Medulla oblongata (tissue), 1 donor: ENCODE measurements at regions not wholly inside any gene's neighbourhood (a gene's known extent, or its start where the extent isn't known, plus 50 kb on each side); places are given as distances from the start of the nearest gene placed in this dataset.
A peak's percentile ranks its signal among the peaks of the same experiment; 100 is the strongest.

Source experiments
- DNase-seq: peaks from one replicate; pipeline ENCODE4 v3.0.0-alpha.2; 2015; ENCODE audit errors: extremely low spot score

- peak; percentile 58 for DNase-seq
Measured at GRCh38 chr22:48223488-48224190, 1461.2 kb downstream of the TBC1D22A start.

- DNase-seq = no peak
Measured at GRCh38 chr22:48222742-48223487, 1460.5 kb downstream of the TBC1D22A start.

- DNase-seq = no peak
Measured at GRCh38 chr22:48218889-48219420, 1456.5 kb downstream of the TBC1D22A start.

- DNase-seq = no peak
Measured at GRCh38 chr22:48217596-48217995, 1455.1 kb downstream of the TBC1D22A start.

GRCh38 chr22:48212727-48213126 lies 1450.3 kb downstream of the TBC1D22A start:
- no peak for DNase-seq

- no peak for DNase-seq
Measured at GRCh38 chr22:48210812-48211211, 1448.4 kb downstream of the TBC1D22A start.

- DNase-seq = no peak
Measured at GRCh38 chr22:48210198-48210580, 1447.7 kb downstream of the TBC1D22A start.

GRCh38 chr22:48209473-48210197 lies 1447.2 kb downstream of the TBC1D22A start:
- DNase-seq = no peak

- no peak for DNase-seq
Measured at GRCh38 chr22:48208894-48209293, 1446.4 kb downstream of the TBC1D22A start.

- DNase-seq = no peak
Measured at GRCh38 chr22:48207919-48208535, 1445.6 kb downstream of the TBC1D22A start.

GRCh38 chr22:48205790-48206189 lies 1443.3 kb downstream of the TBC1D22A start:
- no peak for DNase-seq

- no peak for DNase-seq
Measured at GRCh38 chr22:48205161-48205560, 1442.7 kb downstream of the TBC1D22A start.

- DNase-seq = no peak
Measured at GRCh38 chr22:48204296-48204695, 1441.8 kb downstream of the TBC1D22A start.

- no peak for DNase-seq
Measured at GRCh38 chr22:48199667-48200066, 1437.2 kb downstream of the TBC1D22A start.

- DNase-seq = peak; percentile 6
Measured at GRCh38 chr22:48198489-48199459, 1436.3 kb downstream of the TBC1D22A start.

GRCh38 chr22:48197189-48197690 lies 1434.8 kb downstream of the TBC1D22A start:
- no peak for DNase-seq

- DNase-seq = no peak
Measured at GRCh38 chr22:48192920-48193319, 1430.5 kb downstream of the TBC1D22A start.

GRCh38 chr22:48192071-48192470 lies 1429.6 kb downstream of the TBC1D22A start:
- DNase-seq = no peak

- no peak for DNase-seq
Measured at GRCh38 chr22:48188231-48188721, 1425.8 kb downstream of the TBC1D22A start.

- DNase-seq = no peak
Measured at GRCh38 chr22:48187356-48187755, 1424.9 kb downstream of the TBC1D22A start.
